ENCODE measurements at regions not wholly inside any gene's neighbourhood (a gene's known extent, or its start where the extent isn't known, plus 50 kb on each side); places are given as distances from the start of the nearest gene placed in this dataset.

- 62 to 68% methylated on average over 11 to 15 of the region's 15 CpGs for WGBS, 2 experiments (ENCODE audit: insufficient coverage in 2 of 2)
- Histone ChIP-seq H3K27ac (ENCODE audit: low read depth, low read length, severe bottlenecking) (peak overlapping the region; percentile 23), H3K36me3 (ENCODE audit: control insufficient read depth, insufficient read depth, low read length) (no peaks in the 10 kb centered on the region), H3K9me3 (ENCODE audit: control insufficient read depth, low read length) (peaks cover 8% of the 10 kb centered on the region), H3K4me3 (ENCODE audit: extremely low read depth, insufficient read depth, low read length, poor library complexity, severe bottlenecking) (no peak overlapping the region), H3K4me1 (ENCODE audit: control insufficient read depth, insufficient read depth, low read length, poor library complexity, severe bottlenecking) (peaks cover 28% of the 10 kb centered on the region)
These were observed 61.7 kb upstream of the SLC22A23 start for GRCh38 chr6:3518356-3519190.

DNA sequence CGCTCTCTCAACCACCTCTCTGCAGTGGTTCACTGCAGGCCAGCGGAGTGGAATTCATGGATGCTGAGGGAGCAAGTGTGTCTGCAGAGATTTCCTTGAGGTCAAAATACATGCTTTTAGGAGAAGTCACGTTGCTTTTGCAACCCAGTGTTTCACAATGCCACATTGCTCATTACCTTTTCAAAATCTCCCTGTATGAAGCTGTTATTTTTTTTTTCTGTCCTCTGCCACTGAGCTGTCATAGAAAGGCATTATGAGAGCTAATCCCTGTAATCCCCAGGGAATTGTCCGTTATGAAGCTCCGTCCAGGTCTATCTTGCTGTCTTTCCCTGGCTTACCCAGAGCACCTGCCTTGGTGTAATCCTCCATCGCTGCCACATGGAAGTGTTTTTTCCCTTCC, 60.5 kb upstream of the SLC22A23 start:
- H3K36me3 ChIP-seq (ENCODE audit: control insufficient read depth, insufficient read depth, low read length), result no peaks in the 10 kb centered on the region
- peaks cover 8% of the 10 kb centered on the region for H3K9me3 ChIP-seq (ENCODE audit: control insufficient read depth, low read length)
- no peak overlapping the region for H3K4me3 ChIP-seq (ENCODE audit: extremely low read depth, insufficient read depth, low read length, poor library complexity, severe bottlenecking)
- H3K27ac ChIP-seq (ENCODE audit: low read depth, low read length, severe bottlenecking), result no peak overlapping the region
- WGBS, 2 experiments (ENCODE audit: insufficient coverage in 2 of 2), result 96 to 97% methylated on average over 5 of the region's 6 CpGs
- peaks cover 17% of the 10 kb centered on the region for H3K4me1 ChIP-seq (ENCODE audit: control insufficient read depth, insufficient read depth, low read length, poor library complexity, severe bottlenecking)

GRCh38 chr6:3516092-3516491, 59.2 kb upstream of the SLC22A23 start:
- Histone ChIP-seq H3K36me3 (ENCODE audit: control insufficient read depth, insufficient read depth, low read length) (no peaks in the 10 kb centered on the region), H3K4me1 (ENCODE audit: control insufficient read depth, insufficient read depth, low read length, poor library complexity, severe bottlenecking) (peaks cover 13% of the 10 kb centered on the region), H3K9me3 (ENCODE audit: control insufficient read depth, low read length) (peaks cover 8% of the 10 kb centered on the region), H3K27ac (ENCODE audit: low read depth, low read length, severe bottlenecking) (no peak overlapping the region), H3K4me3 (ENCODE audit: extremely low read depth, insufficient read depth, low read length, poor library complexity, severe bottlenecking) (no peak overlapping the region)
- WGBS, 2 experiments (ENCODE audit: insufficient coverage in 2 of 2), result 91 to 96% methylated on average over 4 of the region's 5 CpGs

- no CpG with 5 or more reads among the region's 1 CpG for WGBS, 2 experiments (ENCODE audit: insufficient coverage in 2 of 2)
- H3K4me1 ChIP-seq (ENCODE audit: control insufficient read depth, insufficient read depth, low read length, poor library complexity, severe bottlenecking), result peaks cover 9% of the 10 kb centered on the region
- H3K9me3 ChIP-seq (ENCODE audit: control insufficient read depth, low read length), result peaks cover 8% of the 10 kb centered on the region
- no peaks in the 10 kb centered on the region for H3K36me3 ChIP-seq (ENCODE audit: control insufficient read depth, insufficient read depth, low read length)
- H3K27ac ChIP-seq (ENCODE audit: low read depth, low read length, severe bottlenecking), result no peak overlapping the region
- H3K4me3 ChIP-seq (ENCODE audit: extremely low read depth, insufficient read depth, low read length, poor library complexity, severe bottlenecking), result no peak overlapping the region
These were observed 58.8 kb upstream of the SLC22A23 start for GRCh38 chr6:3515669-3516068.

GRCh38 chr6:3513416-3513815, 56.6 kb upstream of the SLC22A23 start:
- no peak overlapping the region for H3K4me3 ChIP-seq (ENCODE audit: extremely low read depth, insufficient read depth, low read length, poor library complexity, severe bottlenecking)
- peaks cover 2% of the 10 kb centered on the region for H3K4me1 ChIP-seq (ENCODE audit: control insufficient read depth, insufficient read depth, low read length, poor library complexity, severe bottlenecking)
- H3K36me3 ChIP-seq (ENCODE audit: control insufficient read depth, insufficient read depth, low read length), result no peaks in the 10 kb centered on the region
- 94 to 95% methylated on average over 4 to 8 of the region's 9 CpGs for WGBS, 2 experiments (ENCODE audit: insufficient coverage in 2 of 2)
- H3K9me3 ChIP-seq (ENCODE audit: control insufficient read depth, low read length), result no peaks in the 10 kb centered on the region
- no peak overlapping the region for H3K27ac ChIP-seq (ENCODE audit: low read depth, low read length, severe bottlenecking)

DNA sequence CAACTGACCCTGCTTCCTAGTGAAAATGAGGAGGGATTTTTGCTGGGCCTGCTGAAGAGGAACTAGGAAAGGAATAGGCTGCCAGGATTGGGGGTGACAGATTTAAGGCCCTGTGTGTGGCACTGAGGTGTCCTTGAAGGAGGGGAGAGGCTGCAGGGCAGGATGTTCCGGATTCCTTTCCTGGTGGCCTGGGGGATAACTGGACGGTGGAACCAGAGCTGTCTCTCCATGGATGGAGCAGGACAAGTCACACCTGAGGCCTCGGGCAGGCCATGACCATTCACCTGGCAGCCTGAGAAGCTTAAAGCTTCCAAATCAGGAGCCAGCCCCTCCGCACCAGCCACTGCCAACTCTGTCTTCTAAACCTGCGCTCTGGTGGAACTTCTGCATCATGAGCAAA, 56.0 kb upstream of the SLC22A23 start:
- no peak overlapping the region for H3K27ac ChIP-seq (ENCODE audit: low read depth, low read length, severe bottlenecking)
- H3K9me3 ChIP-seq (ENCODE audit: control insufficient read depth, low read length), result no peaks in the 10 kb centered on the region
- 88 to 93% methylated on average over 4 to 5 of the region's 5 CpGs for WGBS, 2 experiments (ENCODE audit: insufficient coverage in 2 of 2)
- no peaks in the 10 kb centered on the region for H3K36me3 ChIP-seq (ENCODE audit: control insufficient read depth, insufficient read depth, low read length)
- H3K4me3 ChIP-seq (ENCODE audit: extremely low read depth, insufficient read depth, low read length, poor library complexity, severe bottlenecking), result no peak overlapping the region
- H3K4me1 ChIP-seq (ENCODE audit: control insufficient read depth, insufficient read depth, low read length, poor library complexity, severe bottlenecking), result no peaks in the 10 kb centered on the region

DNA sequence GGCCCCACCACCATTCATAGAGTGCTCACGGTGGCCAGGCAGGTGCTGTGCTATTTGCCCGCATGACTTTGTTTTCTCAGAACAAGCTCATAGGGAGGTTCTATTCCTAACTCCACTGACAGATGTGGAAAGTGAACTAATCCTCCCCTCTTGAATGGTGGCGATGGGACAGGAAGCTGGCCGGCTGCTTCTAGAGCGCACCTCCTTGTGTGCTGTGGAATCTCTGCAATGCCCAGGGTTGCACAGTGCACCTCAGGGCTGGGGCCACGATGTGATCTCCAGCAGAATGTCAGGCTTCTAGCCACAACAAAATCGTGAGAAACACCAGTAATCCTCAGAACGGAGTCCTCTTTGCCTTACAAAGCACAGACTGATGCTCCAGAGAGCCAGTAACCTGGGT, 53.8 kb upstream of the SLC22A23 start:
- Histone ChIP-seq H3K4me1 (ENCODE audit: control insufficient read depth, insufficient read depth, low read length, poor library complexity, severe bottlenecking) (no peaks in the 10 kb centered on the region), H3K4me3 (ENCODE audit: extremely low read depth, insufficient read depth, low read length, poor library complexity, severe bottlenecking) (no peak overlapping the region), H3K27ac (ENCODE audit: low read depth, low read length, severe bottlenecking) (peak overlapping the region; percentile 5), H3K9me3 (ENCODE audit: control insufficient read depth, low read length) (no peaks in the 10 kb centered on the region), H3K36me3 (ENCODE audit: control insufficient read depth, insufficient read depth, low read length) (no peaks in the 10 kb centered on the region)
- WGBS, 2 experiments (ENCODE audit: insufficient coverage in 2 of 2), result 77 to 79% methylated on average over 6 to 8 of the region's 8 CpGs

- Histone ChIP-seq H3K27ac (ENCODE audit: low read depth, low read length, severe bottlenecking) (no peak overlapping the region), H3K36me3 (ENCODE audit: control insufficient read depth, insufficient read depth, low read length) (no peaks in the 10 kb centered on the region), H3K9me3 (ENCODE audit: control insufficient read depth, low read length) (no peaks in the 10 kb centered on the region), H3K4me3 (ENCODE audit: extremely low read depth, insufficient read depth, low read length, poor library complexity, severe bottlenecking) (no peak overlapping the region), H3K4me1 (ENCODE audit: control insufficient read depth, insufficient read depth, low read length, poor library complexity, severe bottlenecking) (no peaks in the 10 kb centered on the region)
- WGBS, 2 experiments (ENCODE audit: insufficient coverage in 2 of 2), result 80% methylated on average over 1 of the region's 1 CpG; no CpG with 5 or more reads in 1 of the 2 experiments
These were observed 53.3 kb upstream of the SLC22A23 start for GRCh38 chr6:3510178-3510577.

- Histone ChIP-seq H3K36me3 (ENCODE audit: control insufficient read depth, insufficient read depth, low read length) (no peaks in the 10 kb centered on the region), H3K27ac (ENCODE audit: low read depth, low read length, severe bottlenecking) (no peak overlapping the region), H3K9me3 (ENCODE audit: control insufficient read depth, low read length) (no peaks in the 10 kb centered on the region), H3K4me3 (ENCODE audit: extremely low read depth, insufficient read depth, low read length, poor library complexity, severe bottlenecking) (no peak overlapping the region), H3K4me1 (ENCODE audit: control insufficient read depth, insufficient read depth, low read length, poor library complexity, severe bottlenecking) (no peaks in the 10 kb centered on the region)
- WGBS, 2 experiments (ENCODE audit: insufficient coverage in 2 of 2), result 87% methylated on average over 2 of the region's 4 CpGs; no CpG with 5 or more reads in 1 of the 2 experiments
These were observed 52.5 kb upstream of the SLC22A23 start for GRCh38 chr6:3509336-3509735.

- H3K27ac ChIP-seq (ENCODE audit: low read depth, low read length, severe bottlenecking), result no peak overlapping the region
- H3K9me3 ChIP-seq (ENCODE audit: control insufficient read depth, low read length), result no peaks in the 10 kb centered on the region
- 94 to 96% methylated on average over 4 of the region's 4 CpGs for WGBS, 2 experiments (ENCODE audit: insufficient coverage in 2 of 2)
- H3K4me3 ChIP-seq (ENCODE audit: extremely low read depth, insufficient read depth, low read length, poor library complexity, severe bottlenecking), result no peak overlapping the region
- no peaks in the 10 kb centered on the region for H3K36me3 ChIP-seq (ENCODE audit: control insufficient read depth, insufficient read depth, low read length)
- H3K4me1 ChIP-seq (ENCODE audit: control insufficient read depth, insufficient read depth, low read length, poor library complexity, severe bottlenecking), result peaks cover 7% of the 10 kb centered on the region
These were observed 50.0 kb upstream of the SLC22A23 start for GRCh38 chr6:3506751-3507383.

All from mesodermal cell (in vitro differentiated cells).